Kidney epithelial cell (primary cell): ENCODE measurements at regions not wholly inside any gene's neighbourhood (a gene's known extent, or its start where the extent isn't known, plus 50 kb on each side); places are given as distances from the start of the nearest gene placed in this dataset.

Experiments used
- DNase-seq: peaks from one replicate; pipeline ENCODE4 v3.0.0-alpha.2; 2010; ENCODE audit warnings: low read depth
- H3K27me3 ChIP-seq: 2 replicates; pipeline ENCODE4 v1.6.0; 2011; ENCODE audit warnings: low read length; ENCODE audit not compliant: control insufficient read depth, insufficient read depth
- H3K36me3 ChIP-seq: 2 replicates; pipeline ENCODE4 v1.5.1; 2011; ENCODE audit warnings: low read length; ENCODE audit not compliant: control insufficient read depth, insufficient read depth
- H3K4me3 ChIP-seq: 2 replicates; pipeline ENCODE4 v1.5.1; 2011; ENCODE audit warnings: low read depth, mild to moderate bottlenecking, control low read depth, low read length
- TF ChIP-seq, protein P1 (sequence below): IDR thresholded peaks from 2 replicates; pipeline ENCODE4 v1.5.1; 2011; ENCODE audit warnings: mild to moderate bottlenecking, moderate library complexity, low read length, control low read depth, inconsistent platforms; ENCODE audit not compliant: insufficient read depth, poor library complexity, severe bottlenecking

DNA sequence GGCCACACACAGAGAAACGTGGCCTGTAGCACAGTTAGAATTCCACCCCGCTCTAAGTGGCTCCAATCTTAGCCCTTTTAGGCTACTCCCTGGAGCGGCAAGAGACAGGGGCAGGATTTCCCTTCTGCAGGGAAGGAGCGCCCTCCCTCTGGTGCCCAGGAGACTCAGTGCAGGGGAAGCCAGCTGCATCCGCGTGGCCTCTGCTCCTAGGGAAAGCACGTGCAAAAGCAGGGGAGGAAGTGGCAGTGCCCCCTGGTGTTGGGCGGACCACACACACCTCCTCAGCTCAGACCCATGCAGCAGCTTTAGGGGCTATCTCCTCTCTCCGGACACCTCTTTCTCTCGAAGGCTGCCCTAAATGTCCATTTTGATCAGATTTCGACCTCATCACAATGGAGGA, 50.0 kb downstream of the SPRING1 start:
- DNase-seq, result no peak

DNA sequence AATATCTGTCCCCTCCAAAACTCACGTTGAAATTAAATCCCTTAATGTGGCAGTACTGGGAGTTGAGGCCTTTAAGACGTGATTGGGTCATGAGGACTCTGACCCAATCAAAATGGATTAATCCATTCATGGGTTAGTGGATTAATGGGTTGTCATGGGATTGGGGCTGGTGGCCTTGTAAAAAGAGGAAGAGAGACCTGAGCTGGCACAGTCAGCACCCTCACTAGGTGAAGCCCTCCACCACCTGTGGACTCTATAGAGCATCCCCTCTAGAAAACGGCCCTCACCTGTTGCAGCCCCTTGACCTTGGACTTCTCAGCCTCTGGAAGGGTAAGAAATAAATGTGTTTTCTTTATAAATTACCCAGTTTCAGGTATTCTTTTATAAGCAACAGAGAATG, 53.0 kb downstream of the SPRING1 start:
- DNase-seq, result no peak
- Histone ChIP-seq H3K4me3 (no peak overlapping the region), H3K36me3 (no peaks in the 10 kb centered on the region), H3K27me3 (no peaks in the 10 kb centered on the region)
- TF ChIP-seq, protein P1, sequence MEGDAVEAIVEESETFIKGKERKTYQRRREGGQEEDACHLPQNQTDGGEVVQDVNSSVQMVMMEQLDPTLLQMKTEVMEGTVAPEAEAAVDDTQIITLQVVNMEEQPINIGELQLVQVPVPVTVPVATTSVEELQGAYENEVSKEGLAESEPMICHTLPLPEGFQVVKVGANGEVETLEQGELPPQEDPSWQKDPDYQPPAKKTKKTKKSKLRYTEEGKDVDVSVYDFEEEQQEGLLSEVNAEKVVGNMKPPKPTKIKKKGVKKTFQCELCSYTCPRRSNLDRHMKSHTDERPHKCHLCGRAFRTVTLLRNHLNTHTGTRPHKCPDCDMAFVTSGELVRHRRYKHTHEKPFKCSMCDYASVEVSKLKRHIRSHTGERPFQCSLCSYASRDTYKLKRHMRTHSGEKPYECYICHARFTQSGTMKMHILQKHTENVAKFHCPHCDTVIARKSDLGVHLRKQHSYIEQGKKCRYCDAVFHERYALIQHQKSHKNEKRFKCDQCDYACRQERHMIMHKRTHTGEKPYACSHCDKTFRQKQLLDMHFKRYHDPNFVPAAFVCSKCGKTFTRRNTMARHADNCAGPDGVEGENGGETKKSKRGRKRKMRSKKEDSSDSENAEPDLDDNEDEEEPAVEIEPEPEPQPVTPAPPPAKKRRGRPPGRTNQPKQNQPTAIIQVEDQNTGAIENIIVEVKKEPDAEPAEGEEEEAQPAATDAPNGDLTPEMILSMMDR, result no peak

More for the DNA sequence above, 50.0 kb downstream of the SPRING1 start:
- Histone ChIP-seq H3K36me3 (no peaks in the 10 kb centered on the region), H3K4me3 (no peak overlapping the region), H3K27me3 (peaks cover 13% of the 10 kb centered on the region)
- TF ChIP-seq, protein P1, result peak; percentile 59

DNA sequence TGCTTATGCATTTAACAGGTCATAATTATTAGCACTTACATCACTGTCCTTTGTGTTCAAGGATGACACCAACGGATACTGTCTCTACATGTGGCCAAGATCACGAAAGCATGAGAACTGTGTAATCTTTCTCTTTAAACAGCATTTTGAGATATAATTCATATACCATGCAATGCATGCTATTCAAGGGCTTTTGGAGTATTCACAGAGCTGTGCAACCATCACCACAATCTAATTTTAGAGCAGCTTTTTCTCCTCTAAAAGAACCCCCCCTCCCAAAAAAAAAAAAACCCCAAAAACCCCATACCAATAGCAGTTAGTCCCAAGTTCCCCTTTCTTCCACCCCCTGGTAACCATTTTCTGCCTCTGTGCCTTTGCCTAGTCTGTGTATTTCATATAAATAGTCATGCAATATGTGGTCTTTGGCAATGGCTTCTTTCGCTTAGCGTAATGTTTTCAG, 60.6 kb downstream of the SPRING1 start:
- Histone ChIP-seq H3K27me3 (no peaks in the 10 kb centered on the region), H3K4me3 (no peak overlapping the region), H3K36me3 (no peaks in the 10 kb centered on the region)
- DNase-seq, result no peak
- TF ChIP-seq, protein P1, result no peak

DNA sequence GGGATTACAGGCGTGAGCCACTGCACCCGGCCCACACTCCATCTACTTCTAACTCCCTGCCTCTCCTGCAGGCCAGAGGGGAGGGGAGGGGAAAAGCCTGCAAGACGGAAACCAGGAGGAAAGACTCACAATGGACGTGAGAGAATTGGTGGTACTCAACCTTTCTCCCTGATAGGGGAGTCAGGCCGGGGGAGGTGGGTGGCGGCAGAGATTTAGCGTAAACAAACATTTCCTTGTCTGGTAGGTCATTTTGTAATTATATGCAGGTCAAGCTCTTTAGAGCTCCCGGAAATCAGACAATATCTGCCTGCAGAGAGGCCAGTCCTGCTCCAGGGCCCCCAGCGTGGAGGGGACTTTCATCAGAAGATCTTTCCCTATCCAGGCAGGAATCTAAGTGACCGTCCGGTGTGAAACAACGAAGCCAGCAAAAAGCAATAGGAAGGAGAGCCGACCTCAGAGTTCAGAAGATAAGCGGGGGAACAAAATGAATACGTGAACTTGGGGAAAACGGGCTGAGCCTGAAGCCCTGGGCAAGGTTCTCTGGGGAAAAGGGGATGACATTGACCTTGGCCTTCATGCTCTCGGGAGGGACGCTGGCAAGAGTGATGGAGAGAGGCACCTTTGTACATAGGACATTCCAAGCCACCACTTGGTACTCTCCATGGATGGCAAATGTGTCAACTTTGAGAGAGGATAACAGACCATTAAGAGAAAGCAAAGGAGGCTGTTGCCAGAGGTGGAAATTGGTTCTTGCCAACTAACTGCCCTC, 62.3 kb downstream of the SPRING1 start:
- no peaks in the 10 kb centered on the region for H3K36me3 ChIP-seq

DNA sequence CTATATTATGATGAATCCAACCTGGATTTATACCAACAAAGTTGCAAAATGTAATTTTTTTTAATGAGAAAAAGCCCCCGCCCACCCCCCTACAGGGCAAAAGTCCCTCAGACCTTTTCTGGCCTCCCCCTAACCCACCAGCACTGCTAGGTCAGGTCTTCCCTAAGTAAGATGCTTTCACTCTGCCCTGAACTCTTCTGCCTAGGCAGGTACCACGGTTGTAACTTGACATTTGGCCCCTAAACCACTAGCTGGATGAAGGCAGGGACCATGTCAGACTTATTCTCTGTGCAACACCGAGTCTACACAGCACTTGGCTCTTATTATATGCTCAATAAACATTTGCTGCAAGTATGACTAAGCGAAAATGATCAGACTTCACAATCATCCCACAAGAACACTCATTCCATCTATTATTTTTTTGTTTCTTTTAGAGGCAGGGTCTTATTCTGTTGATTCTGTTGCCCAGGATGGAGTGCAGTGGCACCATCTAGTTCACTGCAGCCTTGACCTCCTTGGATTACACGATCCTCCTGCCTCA, 63.2 kb downstream of the SPRING1 start:
- H3K4me3 ChIP-seq, result no peak overlapping the region
- DNase-seq, result no peak
- H3K27me3 ChIP-seq, result no peaks in the 10 kb centered on the region
- TF ChIP-seq, protein P1, result no peak
- H3K36me3 ChIP-seq, result no peaks in the 10 kb centered on the region

More for the DNA sequence above, 62.3 kb downstream of the SPRING1 start:
- TF ChIP-seq, protein P1, result no peak
- Histone ChIP-seq H3K4me3 (no peak overlapping the region), H3K27me3 (no peaks in the 10 kb centered on the region)
- no peak for DNase-seq
